SK-N-SH treated with all-trans-retinoic acid at 6 μM for 48 hours (cell line): ENCODE measurements at regions not wholly inside any gene's neighbourhood (a gene's known extent, or its start where the extent isn't known, plus 50 kb on each side); places are given as distances from the start of the nearest gene placed in this dataset.

Experiments
- ATAC-seq: fragments of 200-7000 bp; cut with Tn5 transposase; 3 replicates; pipeline ENCODE4 v1.9.1; 2020; ENCODE audit warnings: mild to moderate bottlenecking, moderate library complexity
- ARNTL ChIP-seq: fragments of 450-650 bp; formaldehyde crosslinking; IDR thresholded peaks from 2 replicates; pipeline ENCODE4 v1.5.0; 2020; ENCODE audit warnings: low read depth, mild to moderate bottlenecking, moderate library complexity, borderline replicate concordance
- BACH2 ChIP-seq: fragments of 250-450 bp; sonication (Bioruptor Pico); IDR thresholded peaks from 2 replicates; pipeline ENCODE4 v1.9.0; 2021; ENCODE audit warnings: mild to moderate bottlenecking, borderline replicate concordance
- CREB5 ChIP-seq: fragments of 250-450 bp; sonication (Bioruptor Pico); IDR thresholded peaks from 2 replicates; pipeline ENCODE4 v1.5.1; 2020; ENCODE audit warnings: low read depth, mild to moderate bottlenecking, moderate library complexity
- CSDC2 ChIP-seq: fragments of 250-450 bp; sonication (Bioruptor Pico); IDR thresholded peaks from 2 replicates; pipeline ENCODE4 v1.5.0; 2020; ENCODE audit warnings: mild to moderate bottlenecking, moderate library complexity
- GLIS3 ChIP-seq: fragments of 250-450 bp; sonication (Bioruptor Pico); IDR thresholded peaks from 2 replicates; pipeline ENCODE4 v1.5.0; 2020; ENCODE audit warnings: mild to moderate bottlenecking, moderate library complexity
- ISL1 ChIP-seq: fragments of 250-450 bp; sonication (Bioruptor Pico); IDR thresholded peaks from 2 replicates; pipeline ENCODE4 v2.1.2; 2022; ENCODE audit warnings: mild to moderate bottlenecking, moderate library complexity
- OSR1 ChIP-seq: fragments of 250-450 bp; sonication (Bioruptor Pico); IDR thresholded peaks from 2 replicates; pipeline ENCODE4 v1.8.0; 2022; ENCODE audit warnings: moderate library complexity, mild to moderate bottlenecking, inconsistent platforms
- PATZ1 ChIP-seq: fragments of 250-450 bp; sonication (Bioruptor Pico); IDR thresholded peaks from 2 replicates; pipeline ENCODE4 v1.8.0; 2020; ENCODE audit warnings: mild to moderate bottlenecking, moderate library complexity, borderline replicate concordance
- POU6F1 ChIP-seq: fragments of 250-450 bp; sonication (Bioruptor Pico); IDR thresholded peaks from 2 replicates; pipeline ENCODE4 v1.8.0; 2021; ENCODE audit warnings: low read depth, mild to moderate bottlenecking, moderate library complexity, borderline replicate concordance
- RARB ChIP-seq: fragments of 250-450 bp; sonication (Bioruptor Pico); IDR thresholded peaks from 2 replicates; pipeline ENCODE4 v1.8.0; 2021; ENCODE audit warnings: mild to moderate bottlenecking, moderate library complexity
- TOX ChIP-seq: fragments of 250-450 bp; sonication (Bioruptor Pico); IDR thresholded peaks from 2 replicates; pipeline ENCODE4 v1.8.0; 2021; ENCODE audit warnings: mild to moderate bottlenecking, moderate library complexity, borderline replicate concordance
- TSHZ2 ChIP-seq: fragments of 250-450 bp; sonication (Bioruptor Pico); IDR thresholded peaks from 2 replicates; pipeline ENCODE4 v1.5.0; 2020; ENCODE audit warnings: mild to moderate bottlenecking, moderate library complexity
- ZC3H10 ChIP-seq: fragments of 250-450 bp; sonication (Bioruptor Pico); IDR thresholded peaks from 2 replicates; pipeline ENCODE4 v1.5.1; 2021; ENCODE audit warnings: mild to moderate bottlenecking, moderate library complexity
- ZFP3 ChIP-seq: fragments of 250-450 bp; sonication (Bioruptor Pico); IDR thresholded peaks from 2 replicates; pipeline ENCODE4 v1.5.0; 2020; ENCODE audit warnings: mild to moderate bottlenecking, moderate library complexity
- ZFP30 ChIP-seq: fragments of 450-650 bp; formaldehyde crosslinking; IDR thresholded peaks from 2 replicates; pipeline ENCODE4 v1.5.0; 2022; ENCODE audit warnings: mild to moderate bottlenecking, moderate library complexity
- ZNF565 ChIP-seq: fragments of 450-650 bp; formaldehyde crosslinking; conservative IDR thresholded peaks from 2 replicates; pipeline ENCODE4 v1.5.0; 2020; ENCODE audit warnings: low read depth, mild to moderate bottlenecking, moderate library complexity
- ZNF70 ChIP-seq: fragments of 450-650 bp; formaldehyde crosslinking; IDR thresholded peaks from 2 replicates; pipeline ENCODE4 v1.5.0; 2020; ENCODE audit warnings: mild to moderate bottlenecking, moderate library complexity
- ZNF8 ChIP-seq: fragments of 450-650 bp; formaldehyde crosslinking; IDR thresholded peaks from 2 replicates; pipeline ENCODE4 v1.5.0; 2020; ENCODE audit warnings: mild to moderate bottlenecking, moderate library complexity

GRCh38 chr3:194773216-194773615 lies 87.5 kb downstream of the FAM43A start:
- no peak for ATAC-seq
- TF ChIP-seq ARNTL (CRISPR knock-in tag) (no peak), TSHZ2 (CRISPR knock-in tag) (no peak), ZC3H10 (CRISPR knock-in tag) (no peak), PATZ1 (no peak), ZFP30 (CRISPR knock-in tag) (no peak), ZNF565 (CRISPR knock-in tag) (no peak), CSDC2 (no peak)

GRCh38 chr3:194773771-194774455 lies 88.2 kb downstream of the FAM43A start:
- ATAC-seq, result no peak
- TF ChIP-seq OSR1 (no peak), PATZ1 (no peak), CREB5 (no peak), GLIS3 (no peak), ZC3H10 (CRISPR knock-in tag) (no peak), RARB (CRISPR knock-in tag) (no peak), BACH2 (CRISPR knock-in tag) (no peak), ZFP3 (no peak), POU6F1 (CRISPR knock-in tag) (no peak), ZFP30 (CRISPR knock-in tag) (no peak)
- TF ChIP-seq, all 23 proteins: peak for 0

- TF ChIP-seq POU6F1 (CRISPR knock-in tag) (no peak), GLIS3 (no peak), RARB (CRISPR knock-in tag) (no peak), TOX (no peak)
Measured at GRCh38 chr3:194775266-194775665, 89.6 kb downstream of the FAM43A start.

GRCh38 chr3:194775731-194776130 lies 90.0 kb downstream of the FAM43A start:
- no peak for ATAC-seq

More at GRCh38 chr3:194775266-194775665, 89.6 kb downstream of the FAM43A start:
- no peak for ATAC-seq

More at GRCh38 chr3:194775731-194776130, 90.0 kb downstream of the FAM43A start:
- no peak for TF ChIP-seq ISL1 (CRISPR knock-in tag)
- TF ChIP-seq CSDC2, result no peak
- TF ChIP-seq ZC3H10 (CRISPR knock-in tag), result no peak
- no peak for TF ChIP-seq GLIS3
- TF ChIP-seq ZNF8, result no peak
- no peak for TF ChIP-seq CREB5
- no peak for TF ChIP-seq ZFP3
- no peak for TF ChIP-seq ARNTL (CRISPR knock-in tag)
- no peak for TF ChIP-seq PATZ1
- no peak for TF ChIP-seq ZNF565 (CRISPR knock-in tag)
- no peak for TF ChIP-seq ZNF70 (CRISPR knock-in tag)
